GM12878 (cell line): ENCODE measurements at regions not wholly inside any gene's neighbourhood (a gene's known extent, or its start where the extent isn't known, plus 50 kb on each side); places are given as distances from the start of the nearest gene placed in this dataset.

Experiments
- ATAC-seq: fragments of 200-7000 bp; cut with Tn5 transposase; 3 replicates; pipeline ENCODE4 v1.9.1; 2020; ENCODE audit warnings: mild to moderate bottlenecking, moderate library complexity
- BruUV-seq: library from RNA; stranded (reverse); fragments of 400-500 nt; replicated peaks from 2 replicates; lab custom pipeline; 2021; lab: Mats Ljungman, UMichigan
- CTCF ChIA-PET: fragments of 300-600 bp; sonication (Branson Sonifier 250); formaldehyde crosslinking; extraction: SDS; loops from one replicate; lab custom pipeline; 2021; ENCODE audit warnings: inconsistent platforms; lab: Yijun Ruan, JAX
- POLR2A ChIA-PET: fragments of 350-600 bp; formaldehyde crosslinking; extraction: SDS; loops from one replicate; lab custom pipeline; 2021; ENCODE audit warnings: inconsistent platforms; lab: Charles Lee
- RAD21 ChIA-PET: fragments of 300-600 bp; sonication (Branson Sonifier 250); formaldehyde crosslinking; loops from one replicate; lab custom pipeline; 2023; ENCODE audit warnings: antibody characterized with exemption; ENCODE audit not compliant: unreplicated experiment; lab: Charles Lee
- SMC1A ChIA-PET: fragments of 300-600 bp; sonication (Branson Sonifier 250); formaldehyde crosslinking; loops from one replicate; lab custom pipeline; 2023; ENCODE audit not compliant: unreplicated experiment, uncharacterized antibody; lab: Charles Lee
- DNase-seq: peaks from one replicate; pipeline ENCODE4 v3.0.0-alpha.2; 2011; ENCODE audit warnings: low read depth, low spot score
- FAIRE-seq: peaks from 3 replicates; lab custom pipeline; 2011; peaks lifted over from hg19 to GRCh38; lab: Jason Lieb, UNC
- H2AFZ ChIP-seq: 2 replicates; pipeline ENCODE4 v1.6.0; 2011; ENCODE audit warnings: low read depth, low read length, control low read depth; ENCODE audit not compliant: control insufficient read depth
- H3K27ac ChIP-seq: 2 replicates; pipeline ENCODE4 v1.5.1; 2011; ENCODE audit warnings: control low read depth; ENCODE audit not compliant: control insufficient read depth, insufficient read depth
- H3K27me3 ChIP-seq, 2 experiments: replicated peaks in 1 of 2; 2 replicates each; pipeline versions ENCODE4 v1.6.0 to v1.6.1; 2011; ENCODE audit warnings: low read length in 1 of 2; ENCODE audit not compliant: control insufficient read depth in 2 of 2, insufficient read depth in 2 of 2
- H3K36me3 ChIP-seq, 2 experiments: 2 replicates each; pipeline ENCODE4 v1.5.1; 2011; ENCODE audit warnings: low read length in 1 of 2; ENCODE audit not compliant: control insufficient read depth in 2 of 2, insufficient read depth in 2 of 2
- H3K4me1 ChIP-seq: 2 replicates; pipeline ENCODE4 v1.6.1; 2011; ENCODE audit warnings: mild to moderate bottlenecking, low read length, moderate library complexity, mixed read lengths; ENCODE audit not compliant: control insufficient read depth, insufficient read depth
- H3K4me2 ChIP-seq: 2 replicates; pipeline ENCODE4 v1.6.0; 2011; ENCODE audit warnings: control low read depth; ENCODE audit not compliant: control insufficient read depth, insufficient read depth
- H3K4me3 ChIP-seq: fragments of 200-600 bp; sonication (generic); 2 replicates; pipeline ENCODE4 v1.5.1; 2016
- H3K79me2 ChIP-seq: 2 replicates; pipeline ENCODE4 v1.6.0; 2011; ENCODE audit warnings: low read length; ENCODE audit not compliant: control insufficient read depth, insufficient read depth
- H3K9ac ChIP-seq: 2 replicates; pipeline ENCODE4 v1.8.0; 2011; ENCODE audit warnings: low read length, control low read depth, mixed read lengths; ENCODE audit not compliant: control insufficient read depth, insufficient read depth
- H3K9me3 ChIP-seq: replicated peaks from 3 replicates; pipeline ENCODE4 v1.5.1; 2011; ENCODE audit warnings: mild to moderate bottlenecking, low read length; ENCODE audit not compliant: control insufficient read depth, insufficient read depth
- H4K20me1 ChIP-seq: 2 replicates; pipeline ENCODE4 v1.6.0; 2011; ENCODE audit not compliant: control insufficient read depth, insufficient read depth
- CREM ChIP-seq: IDR thresholded peaks from 2 replicates; pipeline ENCODE4 v1.6.1; 2014; ENCODE audit warnings: antibody characterized with exemption, low read depth
- CTCF ChIP-seq, 3 experiments: IDR thresholded peaks in 2 of 3; conservative IDR thresholded peaks in 1 of 3; 2 replicates each; pipeline ENCODE4 v1.5.1; 2011; ENCODE audit warnings: low read depth in 3 of 3, low read length in 3 of 3, mild to moderate bottlenecking in 3 of 3, control low read depth in 2 of 3, moderate library complexity in 2 of 3, inconsistent platforms in 1 of 3, mixed read lengths in 1 of 3; ENCODE audit not compliant: control insufficient read depth in 2 of 3, insufficient read depth in 1 of 3; ENCODE audit errors: extremely low read depth in 1 of 3
- ETV6 ChIP-seq, 2 experiments: fragments of 450-650 bp in 1 of 2; IDR thresholded peaks in 1 of 2; conservative IDR thresholded peaks in 1 of 2; 2 replicates each; pipeline ENCODE4 v1.6.1; 2014; ENCODE audit warnings: antibody characterized with exemption in 1 of 2, borderline replicate concordance in 1 of 2, low read depth in 1 of 2, mild to moderate bottlenecking in 1 of 2, moderate library complexity in 1 of 2
- IRF4 ChIP-seq: IDR thresholded peaks from 2 replicates; pipeline ENCODE4 v1.6.1; 2011; ENCODE audit warnings: low read depth, low read length
- JUNB ChIP-seq: IDR thresholded peaks from 2 replicates; pipeline ENCODE4 v1.6.1; 2016; ENCODE audit warnings: antibody characterized with exemption, mild to moderate bottlenecking
- NFXL1 ChIP-seq: fragments of 450-650 bp; IDR thresholded peaks from 2 replicates; pipeline ENCODE4 v1.6.1; 2017; ENCODE audit warnings: antibody characterized with exemption, mild to moderate bottlenecking, borderline replicate concordance
- NKRF ChIP-seq: fragments of 450-650 bp; conservative IDR thresholded peaks from 2 replicates; pipeline ENCODE4 v1.6.1; 2017; ENCODE audit warnings: mild to moderate bottlenecking, moderate library complexity
- NR2C2 ChIP-seq: IDR thresholded peaks from 2 replicates; pipeline ENCODE4 v1.6.1; 2011; ENCODE audit warnings: borderline replicate concordance, low read depth; ENCODE audit not compliant: control insufficient read depth, insufficient read length
- POU2F2 ChIP-seq: IDR thresholded peaks from 3 replicates; pipeline ENCODE4 v1.6.1; 2011; ENCODE audit warnings: low read depth, mild to moderate bottlenecking, low read length, borderline replicate concordance
- SKIL ChIP-seq: fragments of 450-650 bp; IDR thresholded peaks from 2 replicates; pipeline ENCODE4 v1.6.1; 2017; ENCODE audit warnings: mild to moderate bottlenecking, low read depth, inconsistent platforms; ENCODE audit not compliant: poor library complexity, severe bottlenecking
- SUZ12 ChIP-seq: fragments of 200-600 bp; sonication (generic); IDR thresholded peaks from one replicate; pipeline ENCODE4 v1.6.1; 2018; ENCODE audit warnings: antibody characterized with exemption, mild to moderate bottlenecking; ENCODE audit not compliant: unreplicated experiment
- YBX1 ChIP-seq: fragments of 450-650 bp; IDR thresholded peaks from 2 replicates; pipeline ENCODE4 v1.6.1; 2016; ENCODE audit warnings: antibody characterized with exemption
- WGBS: methylation state at CpG from one replicate; pipeline ENCODE4 v1.1.6; 2016; ENCODE audit warnings: low lambda C conversion rate; ENCODE audit not compliant: insufficient replicate concordance, insufficient coverage; ENCODE audit errors: missing lambda C conversion rate; 5-methylcytosine and 5-hydroxymethylcytosine counted together
- in situ Hi-C: fragments of 300-500 bp; cut with MboI; formaldehyde crosslinking; loops from 9 replicates; pipeline ENCODE4 v1.14.3; 2018; ENCODE audit warnings: mixed read lengths
- intact Hi-C: fragments of 100-400 bp; cut with micrococcal nuclease; formaldehyde crosslinking; loops from one replicate; pipeline ENCODE4 v1.14.2; 2022; ENCODE audit not compliant: unreplicated experiment

- TF ChIP-seq NKRF = no peak
These were observed 211.7 kb downstream of the NHLRC3 start (continued) for GRCh38 chr13:39249982-39250381.

GRCh38 chr13:39250440-39250839 lies 212.2 kb downstream of the NHLRC3 start:
- Histone ChIP-seq H3K36me3 (no peaks in the 10 kb centered on the region), H3K4me1 (no peaks in the 10 kb centered on the region), H3K79me2 (no peaks in the 10 kb centered on the region), H4K20me1 (no peaks in the 10 kb centered on the region), H3K4me3 (no peak overlapping the region), H3K9ac (no peak overlapping the region), H3K27me3 (peaks cover 0 to 3% of the 10 kb centered on the region in 2 experiments; a peak in 1 of 4 replicates), H2AFZ (no peak overlapping the region), H3K9me3 (no peaks in the 10 kb centered on the region), H3K27ac (no peak overlapping the region), H3K4me2 (no peak overlapping the region)
- no peak for ATAC-seq
- intact Hi-C loops = no loop called here
- no peak for FAIRE-seq
- no TSS peak for BruUV-seq
- ChIA-PET SMC1A (interaction anchor here (1.5 kb wide), 1 partner anchor 335 kb away, joined by 3 read pairs; no protein-coding TSS in a partner anchor), POLR2A (no interaction called here), RAD21 (no interaction called here), CTCF (interaction anchor here (1.1 to 1.6 kb wide), 2 partner anchors 14 to 362 kb away, joined by 3 to 5 read pairs; no protein-coding TSS in a partner anchor)
- 8% methylated on average over 3 of the region's 3 CpGs for WGBS
- in situ Hi-C loops = no loop called here
- DNase-seq = no peak
- TF ChIP-seq ETV6 (conservative IDR thresholded peaks at IDR 0.05 in 1 of 2, IDR thresholded peaks at IDR 0.05 in 1 of 2; ENCODE audit: borderline replicate concordance in 1 of 2, low read depth in 1 of 2) (no peak), NR2C2 (no peak), CTCF (IDR thresholded peaks at IDR 0.05 in 2 of 3, conservative IDR thresholded peaks at IDR 0.05 in 1 of 3; ENCODE audit: control insufficient read depth in 2 of 3, extremely low read depth in 1 of 3, insufficient read depth in 1 of 3, low read depth in 3 of 3, low read length in 3 of 3) (no peak), IRF4 (no peak), POU2F2 (no peak), JUNB (no peak), SUZ12 (no peak), CREM (no peak), NFXL1 (no peak), YBX1 (no peak), SKIL (no peak)
